ENCODE measurements at regions not wholly inside any gene's neighbourhood (a gene's known extent, or its start where the extent isn't known, plus 50 kb on each side); places are given as distances from the start of the nearest gene placed in this dataset.

DNA sequence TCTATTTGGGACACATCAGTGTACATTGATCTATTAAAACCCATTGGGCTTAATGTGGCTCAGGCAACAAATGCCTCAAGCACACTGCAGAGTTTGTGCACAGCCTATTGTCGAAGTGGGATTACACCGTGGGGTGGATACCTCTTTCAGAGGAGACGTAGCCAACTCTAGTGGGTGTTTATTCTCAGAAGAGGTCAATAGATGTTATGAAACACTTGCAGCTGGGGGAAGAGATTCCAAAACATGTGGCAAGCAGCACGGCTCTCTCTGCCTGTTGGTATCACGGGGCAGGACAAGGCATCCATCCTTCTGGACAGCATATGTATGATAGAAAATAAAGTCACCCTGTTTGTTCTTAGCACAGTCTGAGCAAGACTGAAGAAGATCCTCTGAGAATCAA is 121.4 kb upstream of the COPS8 start:
- TF ChIP-seq, protein P1, sequence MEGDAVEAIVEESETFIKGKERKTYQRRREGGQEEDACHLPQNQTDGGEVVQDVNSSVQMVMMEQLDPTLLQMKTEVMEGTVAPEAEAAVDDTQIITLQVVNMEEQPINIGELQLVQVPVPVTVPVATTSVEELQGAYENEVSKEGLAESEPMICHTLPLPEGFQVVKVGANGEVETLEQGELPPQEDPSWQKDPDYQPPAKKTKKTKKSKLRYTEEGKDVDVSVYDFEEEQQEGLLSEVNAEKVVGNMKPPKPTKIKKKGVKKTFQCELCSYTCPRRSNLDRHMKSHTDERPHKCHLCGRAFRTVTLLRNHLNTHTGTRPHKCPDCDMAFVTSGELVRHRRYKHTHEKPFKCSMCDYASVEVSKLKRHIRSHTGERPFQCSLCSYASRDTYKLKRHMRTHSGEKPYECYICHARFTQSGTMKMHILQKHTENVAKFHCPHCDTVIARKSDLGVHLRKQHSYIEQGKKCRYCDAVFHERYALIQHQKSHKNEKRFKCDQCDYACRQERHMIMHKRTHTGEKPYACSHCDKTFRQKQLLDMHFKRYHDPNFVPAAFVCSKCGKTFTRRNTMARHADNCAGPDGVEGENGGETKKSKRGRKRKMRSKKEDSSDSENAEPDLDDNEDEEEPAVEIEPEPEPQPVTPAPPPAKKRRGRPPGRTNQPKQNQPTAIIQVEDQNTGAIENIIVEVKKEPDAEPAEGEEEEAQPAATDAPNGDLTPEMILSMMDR (IDR thresholded peaks at IDR 0.05; ENCODE audit: insufficient read depth, low read depth, low read length), result no peak
- no peak for DNase-seq (ENCODE audit: low read depth)
- ChIA-PET CTCF (interaction anchor here (1.0 kb wide), 1 partner anchor 49 kb away, joined by 3 read pairs; no protein-coding TSS in a partner anchor), POLR2A (no interaction called here)
- Histone ChIP-seq H3K27me3 (ENCODE audit: control insufficient read depth, insufficient read depth, low read length) (no peaks in the 10 kb centered on the region), H3K36me3 (ENCODE audit: control insufficient read depth, insufficient read depth, low read length) (no peaks in the 10 kb centered on the region), H3K4me3 (ENCODE audit: low read depth, low read length) (no peak overlapping the region)

DNA sequence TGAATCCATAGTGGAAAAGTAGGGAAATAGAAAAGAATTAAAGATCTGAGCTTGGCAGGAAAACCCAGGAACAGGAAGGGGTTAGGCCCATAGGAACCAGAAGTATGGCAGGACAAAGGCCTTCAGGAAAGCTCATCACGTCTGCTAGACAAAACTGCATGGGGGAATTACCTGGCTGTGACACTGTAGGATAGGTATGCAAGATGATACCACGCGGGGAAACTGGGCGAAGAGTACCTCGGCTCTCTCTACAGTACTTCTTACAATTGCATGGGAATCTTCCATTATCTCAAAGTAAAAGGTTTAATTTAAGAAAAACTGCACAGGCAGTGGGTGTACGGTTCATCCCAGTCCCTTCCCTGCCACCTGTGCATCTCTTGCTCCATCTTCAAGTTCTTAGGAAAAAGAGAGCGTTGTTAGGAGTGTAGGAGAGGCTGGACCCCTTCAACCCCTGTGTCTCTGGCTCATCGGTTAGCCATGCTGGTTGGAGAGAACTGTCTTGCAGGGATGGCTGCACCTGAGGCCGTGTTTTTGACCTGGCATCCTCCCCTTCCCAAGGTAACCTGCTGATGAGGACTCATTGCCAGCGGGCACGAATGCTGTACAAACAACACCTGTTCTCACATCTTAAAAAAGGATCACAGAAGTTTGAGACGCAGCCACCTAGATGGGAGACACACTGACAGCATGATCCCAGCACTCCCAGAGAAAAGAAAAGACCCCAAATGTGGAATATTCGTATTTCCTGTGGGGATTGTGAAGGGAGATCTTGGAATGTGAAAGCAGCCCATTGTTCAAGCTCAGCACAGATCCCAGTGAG is 120.5 kb upstream of the COPS8 start:
- POLR2A ChIA-PET, result no interaction called here
- CTCF ChIA-PET, result interaction anchor here (1.0 kb wide), 1 partner anchor 50 kb away, joined by 3 read pairs; no protein-coding TSS in a partner anchor
- H3K4me3 ChIP-seq (ENCODE audit: low read depth, low read length), result no peak overlapping the region
- DNase-seq (ENCODE audit: low read depth), result no peak
- no peaks in the 10 kb centered on the region for H3K36me3 ChIP-seq (ENCODE audit: control insufficient read depth, insufficient read depth, low read length)
- H3K27me3 ChIP-seq (ENCODE audit: control insufficient read depth, insufficient read depth, low read length), result peaks cover 2% of the 10 kb centered on the region; the same call in 1 of the 2 replicates
- TF ChIP-seq, protein P1 (IDR thresholded peaks at IDR 0.05; ENCODE audit: insufficient read depth, low read depth, low read length), result no peak

DNA sequence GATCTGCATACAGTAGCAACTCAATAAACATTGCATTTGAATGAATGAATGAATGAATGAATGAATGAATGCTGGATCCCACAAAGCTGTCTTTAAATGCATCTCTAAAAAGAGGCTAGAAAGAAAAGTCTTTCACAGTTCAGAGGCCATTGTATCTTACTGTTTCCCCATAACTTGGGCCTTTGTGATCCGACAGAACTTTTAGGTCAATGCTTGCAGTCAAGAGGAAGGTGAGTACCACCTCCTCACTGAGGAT is 119.9 kb upstream of the COPS8 start:
- DNase-seq (ENCODE audit: low read depth), result no peak
- CTCF ChIA-PET, result no interaction called here
- peaks cover 3% of the 10 kb centered on the region; the same call in 1 of the 2 replicates for H3K27me3 ChIP-seq (ENCODE audit: control insufficient read depth, insufficient read depth, low read length)
- no peaks in the 10 kb centered on the region for H3K36me3 ChIP-seq (ENCODE audit: control insufficient read depth, insufficient read depth, low read length)
- POLR2A ChIA-PET, result no interaction called here
- TF ChIP-seq, protein P1 (IDR thresholded peaks at IDR 0.05; ENCODE audit: insufficient read depth, low read depth, low read length), result no peak
- H3K4me3 ChIP-seq (ENCODE audit: low read depth, low read length), result no peak overlapping the region

DNA sequence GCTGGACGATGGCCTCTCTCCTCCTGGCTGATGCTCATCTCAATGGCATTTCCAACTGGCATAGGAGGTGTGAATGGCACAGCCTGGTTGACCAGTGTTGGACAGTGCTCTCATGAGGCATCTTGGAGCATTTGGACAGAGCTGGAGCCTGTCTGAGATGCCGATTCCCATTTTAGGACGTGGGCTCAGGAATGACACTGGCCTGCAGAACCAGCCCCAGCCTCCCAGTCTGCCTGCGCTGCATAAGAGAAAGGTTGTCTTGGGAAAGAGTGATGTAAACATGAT is 118.2 kb upstream of the COPS8 start:
- ChIA-PET CTCF (no interaction called here), POLR2A (no interaction called here)
- Histone ChIP-seq H3K27me3 (ENCODE audit: control insufficient read depth, insufficient read depth, low read length) (peaks cover 5% of the 10 kb centered on the region; the same call in 1 of the 2 replicates), H3K4me3 (ENCODE audit: low read depth, low read length) (no peak overlapping the region), H3K36me3 (ENCODE audit: control insufficient read depth, insufficient read depth, low read length) (no peaks in the 10 kb centered on the region)
- no peak for DNase-seq (ENCODE audit: low read depth)
- TF ChIP-seq, protein P1 (IDR thresholded peaks at IDR 0.05; ENCODE audit: insufficient read depth, low read depth, low read length), result no peak

DNA sequence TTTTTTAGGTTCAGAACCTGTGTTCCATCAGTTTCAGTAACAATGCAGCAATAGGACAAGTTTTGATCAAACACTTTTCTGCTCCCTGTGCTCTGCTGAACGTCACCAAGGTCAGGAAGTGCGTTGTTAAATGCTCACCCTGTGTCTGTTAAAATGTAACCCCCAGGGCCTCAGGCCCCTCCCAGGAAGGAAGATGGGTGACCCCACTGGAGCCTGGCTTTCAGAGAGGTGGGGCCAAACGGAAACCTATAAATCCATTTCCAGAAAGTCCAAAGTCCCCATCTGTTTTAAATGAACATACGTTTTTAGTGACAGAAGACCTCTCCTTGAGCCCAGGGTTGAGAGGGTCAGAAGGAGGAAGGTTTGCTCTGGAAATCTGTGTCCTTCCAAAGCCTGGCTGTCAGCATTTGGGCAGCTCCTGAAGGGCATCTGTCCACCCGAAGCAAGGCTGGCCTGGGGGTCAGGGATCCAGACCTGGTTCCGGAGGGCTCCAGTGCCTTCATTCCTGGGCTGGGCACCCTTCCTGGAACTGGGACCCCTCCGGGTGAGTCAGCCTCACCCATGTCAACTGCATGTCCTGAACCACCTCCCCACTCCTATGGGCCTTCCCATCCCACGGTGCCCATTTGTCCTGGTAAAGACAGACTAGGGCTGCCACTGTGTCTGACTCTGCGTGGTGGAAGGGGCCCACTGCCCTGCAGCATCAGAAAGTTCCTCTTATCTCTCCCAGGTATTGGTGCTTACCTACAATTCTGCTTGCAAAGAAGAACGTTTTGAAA is 117.4 kb upstream of the COPS8 start:
- POLR2A ChIA-PET, result no interaction called here
- Histone ChIP-seq H3K4me3 (ENCODE audit: low read depth, low read length) (no peak overlapping the region), H3K27me3 (ENCODE audit: control insufficient read depth, insufficient read depth, low read length) (peaks cover 6% of the 10 kb centered on the region; the same call in 1 of the 2 replicates), H3K36me3 (ENCODE audit: control insufficient read depth, insufficient read depth, low read length) (no peaks in the 10 kb centered on the region)
- TF ChIP-seq, protein P1 (IDR thresholded peaks at IDR 0.05; ENCODE audit: insufficient read depth, low read depth, low read length), result no peak
- DNase-seq (ENCODE audit: low read depth), result no peak
- CTCF ChIA-PET, result no interaction called here
